NB4 (cell line): ENCODE measurements at regions not wholly inside any gene's neighbourhood (a gene's known extent, or its start where the extent isn't known, plus 50 kb on each side); places are given as distances from the start of the nearest gene placed in this dataset.

Source experiments
- DNase-seq: peaks from one replicate; pipeline ENCODE4 v3.0.0; 2010; ENCODE audit warnings: low read depth
- H3K4me3 ChIP-seq: one replicate; pipeline ENCODE4 v1.5.1; 2011; ENCODE audit warnings: mild to moderate bottlenecking, low read depth, low read length, moderate library complexity
- MAX ChIP-seq: IDR thresholded peaks from 2 replicates; pipeline ENCODE4 v1.6.1; 2011; ENCODE audit warnings: low read depth, low read length
- MYC ChIP-seq: IDR thresholded peaks from 2 replicates; pipeline ENCODE4 v1.6.1; 2011; ENCODE audit warnings: low read depth, low read length
- POLR2A ChIP-seq: IDR thresholded peaks from 2 replicates; pipeline ENCODE4 v1.6.1; 2011; ENCODE audit warnings: mild to moderate bottlenecking; ENCODE audit not compliant: insufficient read length; ENCODE audit errors: extremely low read depth
- TF ChIP-seq, protein P1 (sequence below): IDR thresholded peaks from one replicate; pipeline ENCODE4 v1.5.1; 2012; ENCODE audit warnings: low read depth, low read length

DNA sequence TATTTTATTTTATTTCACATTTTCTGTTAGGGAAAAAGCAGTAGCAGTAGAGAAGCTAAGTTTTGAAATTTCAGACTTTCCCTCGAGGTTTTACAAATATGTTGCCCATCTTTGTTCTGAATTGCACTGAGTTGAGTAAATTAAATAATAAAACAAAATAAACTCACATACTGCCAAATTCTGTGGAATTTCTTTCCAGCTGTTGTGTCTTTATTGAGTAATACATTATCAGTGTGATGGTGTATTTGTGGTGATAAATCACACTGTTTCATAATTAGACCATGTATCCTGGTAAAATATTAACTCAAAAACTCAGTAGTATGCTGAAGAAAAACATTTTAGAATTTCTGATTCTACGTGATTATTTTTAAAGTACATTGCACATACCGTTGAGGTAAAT is 592.1 kb downstream of the SI start:
- no peak overlapping the region for H3K4me3 ChIP-seq
- TF ChIP-seq POLR2A (no peak), MYC (no peak), MAX (no peak)
- TF ChIP-seq, protein P1, sequence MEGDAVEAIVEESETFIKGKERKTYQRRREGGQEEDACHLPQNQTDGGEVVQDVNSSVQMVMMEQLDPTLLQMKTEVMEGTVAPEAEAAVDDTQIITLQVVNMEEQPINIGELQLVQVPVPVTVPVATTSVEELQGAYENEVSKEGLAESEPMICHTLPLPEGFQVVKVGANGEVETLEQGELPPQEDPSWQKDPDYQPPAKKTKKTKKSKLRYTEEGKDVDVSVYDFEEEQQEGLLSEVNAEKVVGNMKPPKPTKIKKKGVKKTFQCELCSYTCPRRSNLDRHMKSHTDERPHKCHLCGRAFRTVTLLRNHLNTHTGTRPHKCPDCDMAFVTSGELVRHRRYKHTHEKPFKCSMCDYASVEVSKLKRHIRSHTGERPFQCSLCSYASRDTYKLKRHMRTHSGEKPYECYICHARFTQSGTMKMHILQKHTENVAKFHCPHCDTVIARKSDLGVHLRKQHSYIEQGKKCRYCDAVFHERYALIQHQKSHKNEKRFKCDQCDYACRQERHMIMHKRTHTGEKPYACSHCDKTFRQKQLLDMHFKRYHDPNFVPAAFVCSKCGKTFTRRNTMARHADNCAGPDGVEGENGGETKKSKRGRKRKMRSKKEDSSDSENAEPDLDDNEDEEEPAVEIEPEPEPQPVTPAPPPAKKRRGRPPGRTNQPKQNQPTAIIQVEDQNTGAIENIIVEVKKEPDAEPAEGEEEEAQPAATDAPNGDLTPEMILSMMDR, result no peak
- DNase-seq, result no peak

DNA sequence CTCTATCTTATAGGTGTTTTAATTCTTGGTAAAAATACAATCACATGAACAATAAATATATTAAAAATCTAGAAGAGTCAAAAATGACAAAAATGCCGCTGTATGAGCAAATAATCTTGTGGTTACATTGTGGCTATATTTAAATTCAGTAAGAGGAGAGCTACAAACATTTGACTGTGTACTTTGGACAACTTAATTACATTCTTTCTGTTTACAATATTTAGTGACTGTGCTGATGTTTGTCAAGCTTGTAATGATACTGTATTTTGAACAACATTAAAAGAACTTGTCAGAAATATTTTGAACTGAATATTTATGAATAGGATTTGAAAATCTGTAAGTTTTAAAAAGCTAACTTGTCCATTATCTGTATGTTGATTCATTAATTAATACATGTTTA is 598.3 kb downstream of the SI start:
- TF ChIP-seq MAX (no peak), POLR2A (no peak), MYC (no peak)
- TF ChIP-seq, protein P1, result no peak
- DNase-seq, result no peak
- H3K4me3 ChIP-seq, result no peak overlapping the region

DNA sequence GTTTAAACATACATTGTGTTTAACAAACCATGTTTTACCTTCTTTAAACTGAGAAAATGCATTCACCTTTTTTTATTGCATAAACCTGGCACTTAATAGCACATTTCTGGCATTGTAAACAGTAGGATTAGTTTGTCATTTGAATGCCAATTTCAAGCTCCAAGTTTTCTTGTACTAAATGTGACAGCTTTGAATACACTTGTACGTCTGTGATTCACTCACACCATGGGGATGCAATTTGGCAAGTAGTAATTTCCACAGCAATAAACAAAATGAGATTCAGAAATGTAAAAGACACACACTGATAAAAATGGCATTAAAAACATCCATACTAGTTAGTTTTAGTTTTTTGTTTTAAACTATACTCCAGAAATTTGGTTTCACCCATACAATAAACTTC is 598.9 kb downstream of the SI start:
- DNase-seq, result no peak
- TF ChIP-seq, protein P1, result no peak
- TF ChIP-seq MAX (no peak), MYC (no peak), POLR2A (no peak)
- no peak overlapping the region for H3K4me3 ChIP-seq

GRCh38 chr3:164478323-164478722 is 600.0 kb downstream of the SI start:
- no peak for DNase-seq
- no peak for TF ChIP-seq POLR2A
- no peak for TF ChIP-seq MYC
- TF ChIP-seq, protein P1, result no peak
- TF ChIP-seq MAX, result no peak
- no peak overlapping the region for H3K4me3 ChIP-seq

DNA sequence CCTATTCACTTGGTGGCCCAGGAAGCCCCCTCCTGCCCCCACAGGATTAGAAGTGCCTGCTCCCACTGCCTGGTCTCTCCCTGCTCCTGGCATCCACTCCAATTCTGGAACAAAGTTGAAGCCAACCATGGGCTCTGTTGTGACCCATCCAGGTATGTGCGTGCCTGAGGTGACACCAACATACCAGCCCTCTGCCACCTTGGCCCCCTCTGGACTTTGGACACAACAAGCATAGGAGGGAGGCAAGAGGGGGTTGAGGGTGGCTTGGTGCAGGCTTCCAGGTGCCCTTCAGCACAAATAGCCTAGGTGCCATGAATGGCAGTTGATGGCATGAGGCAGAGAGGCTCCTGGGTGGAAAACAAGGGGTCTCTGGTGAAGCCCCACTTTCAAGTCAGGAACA is 600.9 kb downstream of the SI start:
- no peak for TF ChIP-seq POLR2A
- no peak overlapping the region for H3K4me3 ChIP-seq
- no peak for DNase-seq

DNA sequence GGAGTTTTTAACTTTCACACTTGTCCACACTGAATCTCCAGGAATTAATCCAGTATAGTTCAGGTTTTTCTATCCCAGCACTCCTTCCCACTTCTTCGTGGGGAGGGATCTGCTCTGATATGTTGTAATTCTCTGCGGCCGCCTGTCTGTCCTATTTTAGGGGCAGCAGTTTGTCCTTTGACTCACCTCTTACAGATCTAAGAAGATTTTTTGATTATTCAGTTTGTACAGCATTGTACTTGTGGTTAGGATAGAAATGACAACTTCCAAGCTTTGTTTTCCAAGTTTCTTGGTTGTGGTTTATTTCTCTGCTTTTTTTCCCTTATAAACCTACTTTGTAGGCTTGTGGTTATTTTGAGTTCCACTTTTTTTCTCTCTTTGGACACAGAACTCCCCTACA is 601.7 kb downstream of the SI start:
- no peak for TF ChIP-seq MAX
- TF ChIP-seq, protein P1, result no peak
- no peak for TF ChIP-seq MYC
- TF ChIP-seq POLR2A, result no peak
- no peak for DNase-seq

More for the DNA sequence above, 601.7 kb downstream of the SI start:
- H3K4me3 ChIP-seq, result no peak overlapping the region
